ENCODE measurements at regions not wholly inside any gene's neighbourhood (a gene's known extent, or its start where the extent isn't known, plus 50 kb on each side); places are given as distances from the start of the nearest gene placed in this dataset.

DNA sequence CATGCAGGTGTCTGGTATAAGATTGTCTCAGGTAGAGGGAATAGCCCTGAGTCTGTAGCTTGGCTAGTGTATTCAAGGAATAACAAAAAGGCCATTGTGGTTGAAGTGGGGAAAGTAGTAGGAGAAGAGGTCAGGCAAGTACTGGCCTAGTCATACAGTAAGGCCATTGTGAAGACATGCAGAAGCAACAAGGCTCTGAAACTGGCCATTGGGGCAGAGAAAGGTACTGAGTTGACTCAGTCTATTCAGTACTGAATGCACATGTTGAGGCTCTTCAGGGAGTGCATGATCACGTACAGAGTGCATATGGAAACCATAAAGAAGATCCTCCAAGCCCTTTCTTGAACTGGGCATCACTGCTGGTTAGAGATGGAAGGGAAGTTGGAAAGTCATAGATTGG lies 477.6 kb downstream of the SOX6 start:
- H3K27me3 ChIP-seq = no peaks in the 10 kb centered on the region
- no peaks in the 10 kb centered on the region for H3K9me3 ChIP-seq
- H3K4me3 ChIP-seq = no peak overlapping the region
- H3K36me3 ChIP-seq = no peaks in the 10 kb centered on the region
- H3K27ac ChIP-seq = no peak overlapping the region
- DNase-seq = no peak
- TF ChIP-seq, protein P1, sequence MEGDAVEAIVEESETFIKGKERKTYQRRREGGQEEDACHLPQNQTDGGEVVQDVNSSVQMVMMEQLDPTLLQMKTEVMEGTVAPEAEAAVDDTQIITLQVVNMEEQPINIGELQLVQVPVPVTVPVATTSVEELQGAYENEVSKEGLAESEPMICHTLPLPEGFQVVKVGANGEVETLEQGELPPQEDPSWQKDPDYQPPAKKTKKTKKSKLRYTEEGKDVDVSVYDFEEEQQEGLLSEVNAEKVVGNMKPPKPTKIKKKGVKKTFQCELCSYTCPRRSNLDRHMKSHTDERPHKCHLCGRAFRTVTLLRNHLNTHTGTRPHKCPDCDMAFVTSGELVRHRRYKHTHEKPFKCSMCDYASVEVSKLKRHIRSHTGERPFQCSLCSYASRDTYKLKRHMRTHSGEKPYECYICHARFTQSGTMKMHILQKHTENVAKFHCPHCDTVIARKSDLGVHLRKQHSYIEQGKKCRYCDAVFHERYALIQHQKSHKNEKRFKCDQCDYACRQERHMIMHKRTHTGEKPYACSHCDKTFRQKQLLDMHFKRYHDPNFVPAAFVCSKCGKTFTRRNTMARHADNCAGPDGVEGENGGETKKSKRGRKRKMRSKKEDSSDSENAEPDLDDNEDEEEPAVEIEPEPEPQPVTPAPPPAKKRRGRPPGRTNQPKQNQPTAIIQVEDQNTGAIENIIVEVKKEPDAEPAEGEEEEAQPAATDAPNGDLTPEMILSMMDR (IDR thresholded peaks at IDR 0.05) = no peak
- no peak for TF ChIP-seq POLR2A (IDR thresholded peaks at IDR 0.05)
- H3K4me1 ChIP-seq = peaks cover 0 to 4% (median 0%) of the 10 kb centered on the region in 3 donors
- 82 to 92% methylated on average over 1 of the region's 1 CpG for WGBS, 2 donors
- intact Hi-C loops (cut with DNase I) = no loop called here

DNA sequence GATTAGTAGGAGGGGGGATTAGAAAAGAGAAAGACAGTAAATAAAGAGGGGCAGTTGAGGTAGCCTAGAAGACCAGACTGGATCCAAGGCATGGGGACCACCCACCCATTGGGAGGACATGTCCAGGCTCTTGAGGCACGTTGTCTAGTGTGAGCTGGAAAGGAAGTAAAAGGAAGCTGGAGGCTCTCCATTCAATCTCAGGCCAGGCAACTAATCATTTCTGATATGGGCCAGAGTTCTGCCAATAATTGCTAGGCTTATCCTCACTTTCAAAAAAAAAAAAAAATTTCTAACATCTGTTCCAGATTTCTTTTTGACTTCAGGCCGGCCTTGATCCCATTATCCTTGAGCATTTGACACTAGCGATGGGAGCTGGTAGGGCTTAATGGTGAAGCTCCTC lies 476.1 kb downstream of the SOX6 start:
- Histone ChIP-seq H3K36me3 (no peaks in the 10 kb centered on the region), H3K27ac (no peak overlapping the region), H3K4me1 (peaks cover 0 to 16% (median 0%) of the 10 kb centered on the region in 3 donors), H3K9me3 (no peaks in the 10 kb centered on the region), H3K4me3 (no peak overlapping the region), H3K27me3 (no peaks in the 10 kb centered on the region)
- no peak for TF ChIP-seq POLR2A (IDR thresholded peaks at IDR 0.05)
- TF ChIP-seq, protein P1 (IDR thresholded peaks at IDR 0.05) = no peak
- intact Hi-C loops (cut with DNase I) = no loop called here
- DNase-seq = no peak
- 64 to 81% methylated on average over 3 of the region's 3 CpGs for WGBS, 2 donors

DNA sequence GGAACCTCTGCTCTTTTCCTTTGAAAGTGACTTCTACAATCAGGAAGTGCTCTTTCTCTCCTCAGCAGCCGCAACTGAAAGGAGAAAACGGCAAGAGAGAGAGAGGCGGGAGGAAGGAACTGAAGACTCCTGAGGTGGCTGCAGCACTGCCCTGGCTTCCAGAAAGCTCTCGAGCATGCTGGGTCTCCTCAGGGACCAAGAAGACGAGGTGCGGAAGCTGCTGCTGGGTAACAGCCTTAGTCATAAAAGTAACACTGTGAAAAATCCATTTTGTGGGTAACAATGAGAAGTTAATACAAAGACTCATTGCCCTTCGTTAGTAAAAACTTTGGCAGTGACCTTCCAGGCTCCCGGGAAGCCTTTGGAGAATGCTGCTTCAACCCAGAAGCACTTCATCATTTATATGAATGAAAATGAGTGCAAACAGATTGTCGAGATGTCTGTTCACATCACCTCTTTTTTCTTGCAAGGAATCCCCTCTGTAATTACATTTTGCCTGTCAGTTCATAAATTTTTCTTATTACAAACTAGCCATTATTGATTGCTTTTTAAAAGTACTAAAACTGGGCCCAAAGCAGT lies 473.4 kb downstream of the SOX6 start:
- intact Hi-C loops (cut with DNase I) = no loop called here
- Histone ChIP-seq H3K27me3 (no peaks in the 10 kb centered on the region), H3K4me3 (no peak overlapping the region), H3K36me3 (no peaks in the 10 kb centered on the region), H3K9me3 (no peaks in the 10 kb centered on the region), H3K4me1 (peaks cover 0 to 16% (median 0%) of the 10 kb centered on the region in 3 donors), H3K27ac (peak overlapping the region in 1 of 4 donors; percentile 23)
- no peak for DNase-seq
- TF ChIP-seq, protein P1 (IDR thresholded peaks at IDR 0.05) = no peak
- TF ChIP-seq POLR2A (IDR thresholded peaks at IDR 0.05) = no peak
- WGBS, 2 donors = 54 to 56% methylated on average over 9 of the region's 9 CpGs

DNA sequence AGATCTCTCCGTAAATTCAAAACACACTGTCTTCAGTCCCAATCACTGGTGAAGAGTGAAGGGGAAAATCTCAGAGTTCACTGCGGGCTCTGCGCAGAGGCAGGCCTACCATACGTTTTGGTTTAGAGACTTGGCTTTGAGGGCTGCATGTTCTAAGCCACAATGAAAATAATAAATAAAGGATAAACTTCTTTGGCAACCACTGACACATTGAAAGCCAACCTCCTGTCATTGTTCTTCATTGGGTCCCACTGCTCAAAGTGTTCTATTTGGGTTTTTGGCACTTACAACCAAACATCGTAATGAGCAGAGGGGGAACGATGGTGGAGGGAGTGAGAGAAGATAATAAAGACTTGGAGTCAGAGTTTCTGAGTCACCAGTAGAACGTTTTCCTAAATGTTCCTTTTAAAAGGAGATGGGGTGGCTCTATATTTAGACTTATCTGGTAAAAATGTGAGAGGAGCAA lies 472.9 kb downstream of the SOX6 start:
- DNase-seq = no peak
- Histone ChIP-seq H3K9me3 (no peaks in the 10 kb centered on the region), H3K36me3 (no peaks in the 10 kb centered on the region), H3K4me1 (peaks cover 0 to 16% (median 0%) of the 10 kb centered on the region in 3 donors), H3K27me3 (no peaks in the 10 kb centered on the region), H3K4me3 (no peak overlapping the region), H3K27ac (peak overlapping the region in 3 of 4 donors; percentile 9 to 23 (median 14))
- no peak for TF ChIP-seq POLR2A (IDR thresholded peaks at IDR 0.05)
- TF ChIP-seq, protein P1 (IDR thresholded peaks at IDR 0.05) = no peak
- 63 to 64% methylated on average over 7 of the region's 7 CpGs for WGBS, 2 donors
- intact Hi-C loops (cut with DNase I) = no loop called here

DNA sequence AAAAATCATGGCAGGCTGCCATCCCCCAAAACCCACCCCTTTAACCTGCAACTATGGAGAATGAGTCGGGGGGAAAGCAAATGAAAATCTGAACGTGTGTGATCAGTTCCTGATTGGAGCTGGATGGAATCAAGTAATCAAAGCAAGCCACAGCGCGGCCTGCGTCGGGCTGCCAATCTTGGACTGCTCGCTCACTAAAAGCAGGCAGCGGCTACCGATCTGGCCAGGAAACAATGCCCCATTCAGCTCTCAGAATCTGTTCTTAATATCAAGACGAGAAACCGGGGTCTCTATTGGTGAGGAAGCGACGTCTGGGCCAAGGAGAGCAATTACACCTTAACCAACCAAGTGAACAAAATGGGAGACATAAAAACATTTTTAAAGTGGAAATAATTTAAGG lies 472.2 kb downstream of the SOX6 start:
- no peak overlapping the region for H3K4me3 ChIP-seq
- H3K4me1 ChIP-seq = peaks cover 0 to 16% (median 0%) of the 10 kb centered on the region in 3 donors
- H3K27ac ChIP-seq = peak overlapping the region in 2 of 4 donors; percentile 14 to 23
- TF ChIP-seq, protein P1 (IDR thresholded peaks at IDR 0.05) = no peak
- TF ChIP-seq POLR2A (IDR thresholded peaks at IDR 0.05) = no peak
- no peaks in the 10 kb centered on the region for H3K9me3 ChIP-seq
- H3K36me3 ChIP-seq = no peaks in the 10 kb centered on the region
- WGBS, 2 donors = 79 to 90% methylated on average over 13 of the region's 13 CpGs
- DNase-seq = no peak
- H3K27me3 ChIP-seq = no peaks in the 10 kb centered on the region
- intact Hi-C loops (cut with DNase I) = no loop called here
